HG03575 (cell line): ENCODE measurements at regions not wholly inside any gene's neighbourhood (a gene's known extent, or its start where the extent isn't known, plus 50 kb on each side); places are given as distances from the start of the nearest gene placed in this dataset.
"Not testable (repeated sequence)": the region's sequence is repeated elsewhere in the genome, so short reads cannot be mapped to it uniquely, and the experiment has no call there.

Source experiments
- ATAC-seq: cut with Tn5 transposase; IDR thresholded peaks from one replicate; pipeline ENCODE4 v1.9.1; 2021; ENCODE audit not compliant: unreplicated experiment, insufficient number of reproducible peaks, low FRiP score; ENCODE audit errors: extremely low read depth

DNA sequence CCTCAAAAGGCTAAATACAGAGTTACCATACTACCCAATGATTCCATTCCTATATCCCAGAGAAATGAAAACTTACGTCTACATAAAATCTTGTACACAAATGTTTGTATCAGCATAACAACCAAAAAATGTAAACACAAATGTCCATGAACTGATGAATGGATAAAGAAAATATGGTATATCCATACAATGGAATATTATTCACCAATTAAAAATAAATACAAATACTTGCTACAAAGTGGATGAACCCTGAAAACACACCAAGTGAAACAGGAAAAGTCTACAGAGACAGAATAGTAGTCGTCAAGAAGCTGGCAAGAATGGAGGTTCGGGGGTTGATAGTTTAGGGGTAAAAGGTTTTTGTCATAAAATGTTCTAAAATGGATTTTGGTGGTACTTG lies 54.0 kb upstream of the ANKRD28 start:
- ATAC-seq: no peak

- peak; percentile 37 for ATAC-seq
These were observed 61.0 kb upstream of the ANKRD28 start for GRCh38 chr3:15858547-15859506.

DNA sequence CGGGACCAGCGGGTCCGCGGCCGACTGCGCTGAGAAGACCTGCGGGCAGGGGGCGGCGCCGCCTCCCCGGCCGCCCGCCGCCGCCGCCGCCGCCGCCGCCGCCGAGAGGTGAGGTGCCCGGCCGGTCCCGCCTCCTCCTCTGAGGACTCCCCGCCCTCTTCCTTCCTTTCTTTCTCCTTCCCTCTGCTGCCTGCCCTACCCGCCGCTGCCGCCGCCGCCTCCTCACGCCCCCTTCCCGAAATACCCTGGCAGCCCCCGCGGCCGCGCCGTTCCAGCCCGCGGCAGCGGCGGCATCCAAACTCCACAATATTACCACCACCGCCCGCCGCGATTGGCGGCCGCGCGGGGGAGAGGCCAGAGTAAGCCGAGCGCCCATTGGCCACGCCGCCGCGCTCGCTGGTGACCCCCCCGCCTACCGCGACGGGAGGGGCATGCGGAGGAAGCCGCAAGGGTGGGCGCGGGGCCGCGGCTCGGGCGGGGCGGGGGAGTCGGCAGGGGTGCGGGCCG lies 61.8 kb upstream of the ANKRD28 start:
- ATAC-seq: no peak

DNA sequence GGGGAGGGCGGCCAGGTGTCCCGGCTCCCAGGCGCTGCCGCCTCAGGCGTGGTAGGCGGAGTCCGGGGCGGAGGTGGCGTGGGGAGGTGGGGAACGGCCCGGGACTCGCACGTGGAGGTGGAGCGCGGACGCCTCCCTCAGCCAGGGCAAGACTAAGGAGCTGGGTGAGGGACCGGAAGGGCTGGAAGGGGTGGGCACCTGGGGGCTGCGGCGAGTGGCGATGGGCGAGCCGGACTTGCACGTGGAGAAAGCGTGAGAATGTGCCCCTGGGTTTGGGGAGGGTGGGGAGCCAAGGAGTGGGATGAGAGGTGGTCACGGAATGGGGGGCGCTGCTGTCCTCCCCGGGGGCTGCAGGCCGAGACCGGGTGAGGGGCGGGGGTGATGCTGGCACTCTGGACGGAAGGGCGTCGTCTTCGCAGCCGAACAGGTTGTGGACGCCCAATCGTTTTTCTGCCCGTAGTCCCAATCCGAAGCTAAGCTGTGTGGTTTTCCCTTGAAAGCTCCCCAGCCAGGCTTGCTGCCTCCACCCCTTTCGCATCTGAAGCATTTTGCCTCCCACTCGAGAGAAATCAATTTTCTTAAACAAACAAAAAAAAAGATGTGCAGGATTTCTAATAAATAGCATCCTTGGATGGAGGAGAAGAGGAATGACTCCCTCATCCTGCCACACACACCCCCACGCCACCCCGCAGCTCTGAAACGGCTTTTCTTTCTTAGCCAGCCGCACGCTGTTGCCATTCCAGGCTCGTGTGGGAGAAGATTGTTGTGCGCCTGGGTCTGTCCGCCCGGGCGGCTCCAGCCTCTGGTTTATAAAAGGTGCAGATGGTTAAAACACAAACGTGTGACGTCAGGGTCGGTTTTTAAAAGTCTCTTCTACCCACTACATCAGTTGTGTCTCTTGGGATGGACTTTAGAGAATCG lies 62.5 kb upstream of the ANKRD28 start:
- ATAC-seq: no peak

DNA sequence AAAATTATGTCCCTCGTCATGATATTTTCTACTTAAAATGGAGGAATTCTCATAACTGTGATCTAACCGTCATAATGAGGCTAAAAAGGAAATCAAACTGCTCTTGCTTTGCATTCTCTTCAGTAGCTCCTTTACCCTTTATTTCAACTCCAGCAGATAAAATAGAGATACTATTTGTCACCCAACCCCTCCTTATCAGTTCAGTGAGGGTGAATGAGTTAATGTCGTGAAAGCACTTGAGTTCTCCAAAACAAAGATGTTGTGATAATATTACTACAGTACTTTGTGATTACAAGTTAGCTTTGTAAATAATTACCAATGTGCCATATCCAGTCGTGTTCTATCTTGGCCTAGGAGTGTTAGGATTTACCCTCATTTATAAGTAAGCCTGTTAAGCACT lies 63.4 kb upstream of the ANKRD28 start:
- ATAC-seq: no peak

DNA sequence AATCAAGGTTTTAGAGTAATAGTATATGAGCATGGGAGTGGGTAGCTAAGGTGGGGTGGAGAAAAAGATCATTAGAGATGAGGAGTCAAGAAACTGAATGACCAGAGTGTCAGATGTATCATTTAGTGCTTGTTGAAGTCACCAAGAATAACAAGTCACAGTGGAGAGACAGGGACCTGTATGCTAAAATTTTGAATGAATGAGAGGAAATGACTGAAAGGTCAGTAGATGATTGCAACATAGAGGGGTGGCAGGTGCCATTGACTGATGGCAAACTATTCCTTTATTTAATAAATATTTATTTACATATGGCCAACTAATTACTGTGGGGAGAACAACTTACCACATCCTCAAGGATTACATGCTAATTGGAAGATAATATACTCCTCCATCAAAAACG lies 75.0 kb upstream of the ANKRD28 start:
- ATAC-seq: no peak

DNA sequence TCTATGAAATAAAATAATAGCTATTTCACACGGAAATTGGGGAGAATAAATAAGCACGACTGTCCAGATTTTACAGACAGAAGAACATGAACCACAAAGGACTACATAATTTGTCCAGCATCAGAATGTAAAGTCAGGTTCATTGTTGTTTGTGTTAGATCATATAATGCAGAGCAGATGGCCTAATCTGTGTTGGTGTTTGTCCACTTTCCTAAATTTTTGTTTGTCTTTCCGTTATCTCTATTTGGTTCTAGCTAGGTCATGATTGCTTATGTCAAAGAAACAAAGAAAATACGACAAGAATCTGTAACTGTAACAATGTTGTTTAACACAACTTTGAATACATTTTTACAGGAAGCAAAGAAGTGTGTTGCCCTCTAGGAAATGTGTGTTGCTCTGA lies 75.6 kb upstream of the ANKRD28 start:
- no peak for ATAC-seq

DNA sequence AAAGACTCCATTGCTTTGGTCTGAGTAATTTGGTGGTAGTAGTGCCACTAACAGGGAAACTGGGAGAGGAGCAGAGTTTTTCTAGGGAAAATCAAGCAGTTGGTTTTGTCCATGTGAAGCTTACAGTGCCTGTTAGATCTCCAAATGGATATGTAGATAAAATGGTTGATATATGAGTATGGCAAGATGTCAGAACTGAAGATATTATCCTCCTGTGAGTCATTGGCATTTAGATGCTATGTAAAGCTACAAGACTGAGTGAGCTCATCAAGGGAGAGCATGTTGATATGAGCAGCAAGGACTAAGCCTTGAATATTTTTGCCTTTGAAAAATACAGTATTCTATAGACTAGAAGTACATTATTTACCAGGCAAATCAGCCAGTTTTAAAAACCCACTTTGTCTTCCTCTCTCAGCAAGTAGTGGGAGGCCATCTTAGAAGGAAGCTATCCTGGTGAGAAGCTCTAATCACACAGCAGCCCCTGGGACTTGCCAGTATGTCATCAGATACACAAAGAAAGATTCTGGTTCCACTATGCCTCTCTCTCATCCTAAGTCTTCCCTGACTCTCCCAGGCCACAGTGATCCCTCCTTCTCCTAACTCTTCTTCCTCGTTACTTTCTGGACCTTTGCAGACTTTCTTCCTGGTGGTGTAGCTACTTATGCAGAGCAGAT lies 77.4 kb upstream of the ANKRD28 start:
- ATAC-seq: no peak

GRCh38 chr3:15876669-15877068 lies 78.9 kb upstream of the ANKRD28 start:
- ATAC-seq: no peak

GRCh38 chr3:15877813-15878212 lies 80.0 kb upstream of the ANKRD28 start:
- ATAC-seq: no peak

GRCh38 chr3:15879787-15880186 lies 82.0 kb upstream of the ANKRD28 start:
- not testable (repeated sequence) for ATAC-seq

DNA sequence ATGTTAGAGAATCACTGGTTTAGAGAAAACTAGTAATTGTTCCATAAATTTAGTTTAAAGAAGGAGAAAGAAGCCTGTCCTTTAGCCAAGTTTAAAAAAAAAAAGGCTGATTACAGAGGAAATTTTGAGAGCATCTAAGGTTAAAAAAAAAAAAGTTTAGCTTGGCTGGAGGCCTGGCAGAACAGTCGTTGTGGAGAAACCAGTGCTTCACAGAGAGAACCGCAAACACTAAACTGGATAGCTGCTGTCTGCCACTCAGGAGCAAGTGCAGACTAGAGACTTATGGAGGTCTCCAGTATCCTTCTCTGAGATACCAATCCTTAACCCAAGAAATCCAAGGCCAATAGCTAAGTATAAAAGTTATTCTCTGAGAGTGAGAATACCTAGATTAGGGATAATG lies 84.8 kb upstream of the ANKRD28 start:
- no peak for ATAC-seq

DNA sequence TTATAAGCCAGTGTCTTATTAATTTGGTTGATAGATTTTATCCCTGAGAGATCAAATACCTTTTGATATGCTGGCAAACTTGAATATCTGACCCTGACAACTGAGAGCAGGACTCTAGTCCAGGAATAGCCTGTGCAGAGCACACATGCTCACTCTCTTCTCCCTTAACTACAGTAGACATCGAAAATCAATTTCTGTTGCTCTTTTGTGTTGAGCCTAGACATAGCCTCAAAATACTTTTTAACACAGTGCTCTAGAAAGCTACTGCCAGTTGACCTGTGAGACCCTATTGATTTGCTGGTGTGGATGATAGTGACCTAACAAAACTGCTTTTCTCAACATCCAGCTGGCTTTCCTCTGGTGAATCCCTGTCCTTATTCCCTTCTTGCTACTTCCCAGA lies 86.4 kb upstream of the ANKRD28 start:
- ATAC-seq: no peak

DNA sequence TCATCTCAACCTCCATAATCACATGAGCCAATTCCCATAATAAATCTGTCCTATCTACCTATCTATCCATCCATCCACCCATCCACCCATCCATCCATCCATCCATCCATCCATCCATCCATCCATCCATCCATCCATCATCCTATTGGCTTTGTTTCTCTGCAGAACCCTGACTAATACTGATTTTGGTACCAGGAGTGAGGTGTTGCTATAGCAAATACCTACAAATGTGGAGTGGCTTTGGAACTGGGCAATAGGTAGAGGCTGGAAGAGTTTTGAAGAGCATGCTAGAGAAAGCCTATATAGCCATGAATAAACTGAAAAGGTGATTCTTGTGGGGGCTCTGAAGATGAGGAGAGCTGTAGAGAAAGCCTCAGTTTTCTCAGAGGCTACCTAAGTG lies 88.7 kb upstream of the ANKRD28 start:
- ATAC-seq: no peak

DNA sequence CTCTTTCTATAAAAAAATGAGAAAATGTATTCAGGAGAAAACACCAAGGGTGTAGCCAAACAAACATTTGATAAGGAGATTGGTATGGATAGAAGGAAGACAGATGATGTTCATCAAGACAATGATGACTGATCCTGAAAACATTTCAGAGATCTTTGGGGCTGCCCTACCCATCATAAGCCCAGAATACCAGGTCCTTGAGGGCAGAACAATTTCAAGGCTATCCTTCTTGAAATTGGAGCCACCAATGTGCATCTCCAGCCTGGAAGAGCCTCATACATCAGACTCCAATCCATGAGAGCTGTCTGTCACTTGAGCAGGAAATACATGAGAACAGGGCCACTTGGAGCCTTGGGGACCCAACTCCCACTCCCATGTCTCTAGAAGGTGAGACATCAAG lies 89.5 kb upstream of the ANKRD28 start:
- no peak for ATAC-seq

GRCh38 chr3:15889936-15890335 lies 92.2 kb upstream of the ANKRD28 start:
- ATAC-seq: no peak

GRCh38 chr3:15892311-15893227 lies 94.8 kb upstream of the ANKRD28 start:
- no peak for ATAC-seq

- ATAC-seq: no peak
These were observed 96.6 kb upstream of the ANKRD28 start for GRCh38 chr3:15894382-15894781.
